ENCODE measurements at regions not wholly inside any gene's neighbourhood (a gene's known extent, or its start where the extent isn't known, plus 50 kb on each side); places are given as distances from the start of the nearest gene placed in this dataset.

GRCh38 chr13:31946091-31946770 lies 85.3 kb upstream of the FRY start:
- H3K4me1 ChIP-seq (ENCODE audit: low read depth), result peaks cover 7% of the 10 kb centered on the region
- peak in 1 of 2 donors; percentile 38 for DNase-seq (ENCODE audit: low read depth in 1 of 2, low spot score in 1 of 2)
- no peaks in the 10 kb centered on the region for H3K9me3 ChIP-seq (ENCODE audit: low read depth)
- H3K4me3 ChIP-seq, result no peak overlapping the region
- H3K27me3 ChIP-seq, result no peaks in the 10 kb centered on the region
- no peak for TF ChIP-seq CTCF (IDR thresholded peaks at IDR 0.05; ENCODE audit: low read depth, low read length)
- H3K27ac ChIP-seq, result no peak overlapping the region
- H3K36me3 ChIP-seq, result no peaks in the 10 kb centered on the region

- Histone ChIP-seq H3K36me3 (no peaks in the 10 kb centered on the region), H3K4me1 (ENCODE audit: low read depth) (peaks cover 11% of the 10 kb centered on the region), H3K4me3 (no peak overlapping the region), H3K9me3 (ENCODE audit: low read depth) (no peaks in the 10 kb centered on the region), H3K27me3 (no peaks in the 10 kb centered on the region), H3K27ac (no peak overlapping the region)
- DNase-seq (ENCODE audit: low read depth in 1 of 2, low spot score in 1 of 2), result no peak
- TF ChIP-seq CTCF (IDR thresholded peaks at IDR 0.05; ENCODE audit: low read depth, low read length), result no peak
Observed at GRCh38 chr13:31947105-31947504, 84.5 kb upstream of the FRY start.

- H3K36me3 ChIP-seq, result no peaks in the 10 kb centered on the region
- H3K4me1 ChIP-seq (ENCODE audit: low read depth), result peaks cover 11% of the 10 kb centered on the region
- no peak overlapping the region for H3K4me3 ChIP-seq
- DNase-seq (ENCODE audit: low read depth in 1 of 2, low spot score in 1 of 2), result peak in 1 of 2 donors; percentile 17
- no peaks in the 10 kb centered on the region for H3K9me3 ChIP-seq (ENCODE audit: low read depth)
- H3K27ac ChIP-seq, result no peak overlapping the region
- TF ChIP-seq CTCF (IDR thresholded peaks at IDR 0.05; ENCODE audit: low read depth, low read length), result no peak
- no peaks in the 10 kb centered on the region for H3K27me3 ChIP-seq
Observed at GRCh38 chr13:31947506-31947905, 84.1 kb upstream of the FRY start.

DNA sequence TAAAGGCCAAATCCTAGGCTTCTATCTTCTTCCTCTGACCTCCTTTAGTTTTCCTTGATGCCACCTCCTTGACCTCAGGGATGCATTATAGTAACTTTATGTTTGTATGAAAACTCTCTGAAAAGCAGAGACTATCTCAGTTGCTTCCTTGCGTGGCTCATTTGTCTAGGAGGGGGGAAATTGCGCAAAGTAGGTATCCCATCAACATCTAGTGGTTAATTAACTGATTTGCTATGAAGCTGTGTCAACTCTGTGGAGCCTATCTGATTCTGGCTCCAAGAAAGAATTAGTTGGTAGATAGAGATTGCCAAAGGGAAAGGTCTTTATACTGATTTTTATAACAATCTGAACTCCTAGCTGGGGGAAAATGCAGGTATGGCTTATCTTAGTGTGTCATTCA lies 82.1 kb upstream of the FRY start:
- DNase-seq (ENCODE audit: low read depth in 1 of 2, low spot score in 1 of 2), result no peak
- Histone ChIP-seq H3K36me3 (no peaks in the 10 kb centered on the region), H3K27me3 (no peaks in the 10 kb centered on the region), H3K4me1 (ENCODE audit: low read depth) (peaks cover 15% of the 10 kb centered on the region), H3K9me3 (ENCODE audit: low read depth) (no peaks in the 10 kb centered on the region), H3K4me3 (no peak overlapping the region), H3K27ac (no peak overlapping the region)
- TF ChIP-seq CTCF (IDR thresholded peaks at IDR 0.05; ENCODE audit: low read depth, low read length), result no peak

DNA sequence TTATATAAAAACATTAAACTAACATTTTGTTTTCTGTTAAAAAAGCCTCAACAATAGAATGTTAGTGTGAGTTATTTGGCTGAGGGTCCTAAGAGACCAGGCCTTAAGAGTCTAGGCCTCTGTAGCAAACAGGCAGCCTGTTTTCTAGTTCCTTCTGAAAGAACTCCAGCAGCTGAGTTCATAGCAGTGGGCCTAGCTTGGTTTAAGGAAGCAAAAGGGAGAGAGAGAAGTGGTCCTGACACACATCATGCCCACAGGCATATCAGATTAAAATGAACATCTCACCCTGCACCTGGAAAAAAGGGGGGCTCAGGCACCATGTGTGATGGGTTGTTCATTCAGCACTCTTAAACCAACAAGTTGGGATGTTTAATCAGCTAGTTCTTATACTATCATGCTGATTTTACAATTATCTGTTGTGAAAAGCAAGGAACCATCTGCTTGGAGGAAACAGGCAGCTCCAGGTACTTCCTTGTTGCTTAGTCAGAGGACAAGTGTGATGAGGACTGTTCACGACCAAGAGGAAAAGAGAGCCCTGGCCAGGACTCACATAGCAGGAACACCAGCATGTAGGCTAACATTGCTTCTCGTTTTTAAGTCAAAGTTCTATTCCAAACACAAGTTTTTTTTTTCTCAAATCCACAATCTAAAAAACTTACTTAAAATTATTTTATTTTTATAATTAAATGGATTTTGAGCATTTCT lies 81.3 kb upstream of the FRY start:
- TF ChIP-seq CTCF (IDR thresholded peaks at IDR 0.05; ENCODE audit: low read depth, low read length), result no peak

More for the DNA sequence above, 81.3 kb upstream of the FRY start:
- H3K27ac ChIP-seq, result no peak overlapping the region
- no peak overlapping the region for H3K4me3 ChIP-seq
- H3K4me1 ChIP-seq (ENCODE audit: low read depth), result peaks cover 15% of the 10 kb centered on the region
- no peaks in the 10 kb centered on the region for H3K36me3 ChIP-seq
- no peaks in the 10 kb centered on the region for H3K9me3 ChIP-seq (ENCODE audit: low read depth)
- no peaks in the 10 kb centered on the region for H3K27me3 ChIP-seq
- DNase-seq (ENCODE audit: low read depth in 1 of 2, low spot score in 1 of 2), result no peak
